Right lobe of liver (tissue), 4 donors: ENCODE measurements at regions not wholly inside any gene's neighbourhood (a gene's known extent, or its start where the extent isn't known, plus 50 kb on each side); places are given as distances from the start of the nearest gene placed in this dataset.

Experiments used
- CTCF ChIP-seq, 4 donors: fragments of 200-600 bp in 3 of 4; fragments of 450-650 bp in 1 of 4; IDR thresholded peaks; one replicate each; pipeline versions ENCODE4 v1.5.1 to v1.8.0; 2016 to 2022; ENCODE audit warnings: antibody characterized with exemption in 4 of 4, mild to moderate bottlenecking in 2 of 4
- POLR2A ChIP-seq: fragments of 450-650 bp; IDR thresholded peaks from one replicate; pipeline ENCODE4 v1.6.1; 2017; ENCODE audit warnings: antibody characterized with exemption, mild to moderate bottlenecking
- donor health status: DM: no; HTN: no; CAD: no.
- donor health status: DM: no; HTN: no; CAD: no.
- donor health status: DM: no; HTN: yes; CAD: no.

GRCh38 chr6:19382676-19383075 is 454.5 kb upstream of the ID4 start:
- TF ChIP-seq POLR2A (no peak), CTCF (IDR thresholded peaks at IDR 0.05) (no peak)
